GM18508 (cell line): ENCODE measurements at regions not wholly inside any gene's neighbourhood (a gene's known extent, or its start where the extent isn't known, plus 50 kb on each side); places are given as distances from the start of the nearest gene placed in this dataset.

Source experiments
- ATAC-seq: cut with Tn5 transposase; IDR thresholded peaks from one replicate; pipeline ENCODE4 v1.9.1; 2021; ENCODE audit warnings: moderate number of reproducible peaks; ENCODE audit not compliant: insufficient read depth, unreplicated experiment

DNA sequence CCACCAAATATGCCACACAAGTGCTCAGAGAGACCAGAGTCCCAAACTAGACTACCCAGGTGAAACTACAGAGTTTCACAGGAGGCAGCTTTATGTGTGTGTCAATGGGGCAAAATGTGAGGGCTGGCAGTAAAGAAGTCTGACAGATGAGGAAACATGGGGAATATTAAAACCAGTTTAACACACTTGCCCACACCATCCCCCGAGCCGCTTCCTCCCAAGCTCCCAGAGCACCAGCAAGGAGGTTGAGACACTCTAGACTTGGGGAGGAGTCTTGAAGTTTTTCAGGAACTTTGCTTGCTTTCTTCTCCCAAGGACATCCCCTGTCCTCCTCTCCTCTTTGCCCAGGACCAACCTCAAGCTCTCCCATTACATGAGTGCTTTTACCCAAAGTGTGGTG, 94.7 kb upstream of the SPRY1 start:
- no peak for ATAC-seq

DNA sequence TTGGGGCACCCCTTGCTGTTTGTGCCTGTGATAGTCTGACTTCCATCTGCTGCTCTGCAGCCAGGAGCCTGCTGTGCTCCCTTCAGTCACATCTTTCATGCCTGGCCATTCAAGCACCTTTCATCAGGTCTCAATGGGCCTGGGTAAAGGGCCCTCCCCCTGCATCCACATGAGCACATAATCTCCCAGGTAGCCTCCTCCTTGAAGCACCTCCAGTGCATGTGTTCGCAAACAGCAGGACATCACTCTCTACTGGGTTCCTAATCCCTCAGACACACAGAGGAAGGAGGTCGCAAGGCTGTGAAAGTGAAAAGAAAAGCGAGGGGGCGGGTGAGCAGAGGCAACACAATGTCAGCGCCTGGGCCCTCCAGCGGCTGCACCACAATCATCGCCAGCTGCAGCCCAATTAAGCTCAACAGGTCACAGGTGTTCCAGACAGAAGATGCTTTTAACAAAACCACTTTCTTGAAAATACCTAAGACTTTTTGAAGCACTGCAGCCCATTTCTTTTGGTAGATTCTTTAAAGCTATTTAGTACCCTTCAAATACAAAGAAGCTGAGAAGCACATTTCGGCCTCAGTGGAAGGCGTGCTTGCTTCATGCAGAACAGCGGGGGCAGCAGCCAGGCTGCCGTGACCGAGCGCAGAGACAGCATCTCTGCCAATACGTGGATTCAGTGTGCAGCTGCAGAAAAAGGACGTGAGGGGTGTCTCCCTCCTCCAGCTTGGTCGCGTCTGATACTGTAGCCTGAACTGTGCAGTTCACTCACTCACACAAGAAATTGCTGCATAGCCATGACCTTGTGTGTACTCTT, 92.2 kb upstream of the SPRY1 start:
- ATAC-seq = no peak

DNA sequence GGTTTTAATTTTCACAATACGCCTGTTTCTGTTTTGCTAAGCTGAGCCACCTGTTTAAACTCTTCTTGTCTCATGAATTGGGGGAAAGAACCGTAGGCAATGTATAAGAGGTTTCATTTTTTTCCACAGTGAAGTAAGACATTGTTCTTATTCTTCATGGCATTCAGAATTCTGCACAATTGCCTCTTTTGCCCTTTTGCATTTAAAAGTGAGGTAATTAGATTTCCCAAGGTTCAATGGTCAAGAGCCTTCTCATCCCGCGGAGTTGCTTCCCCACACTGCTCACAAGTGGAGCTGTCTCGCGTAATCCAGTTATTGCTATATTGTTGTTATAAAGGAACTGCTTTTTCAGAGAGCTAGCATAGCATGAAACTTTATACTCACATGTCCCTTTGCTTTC, 90.9 kb upstream of the SPRY1 start:
- ATAC-seq = no peak

DNA sequence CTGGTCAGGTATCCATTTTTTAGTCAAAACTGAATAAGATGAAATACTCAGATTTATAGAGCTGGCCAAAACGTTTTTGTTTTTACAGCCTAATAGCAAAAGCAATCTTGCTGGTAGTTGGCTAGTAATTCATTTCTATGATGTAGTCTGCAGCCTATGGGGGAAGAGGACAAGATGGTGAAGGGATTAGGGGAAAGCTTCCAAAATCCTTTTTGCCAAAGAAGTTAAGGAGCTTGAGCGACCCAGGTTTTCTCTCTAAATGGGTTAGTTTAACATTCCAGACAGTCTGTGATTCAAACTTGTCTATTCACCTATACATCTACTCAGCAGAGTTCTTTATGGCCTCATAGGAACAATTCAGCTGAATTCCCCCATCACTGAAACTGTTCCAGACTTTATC, 89.8 kb upstream of the SPRY1 start:
- ATAC-seq = no peak

DNA sequence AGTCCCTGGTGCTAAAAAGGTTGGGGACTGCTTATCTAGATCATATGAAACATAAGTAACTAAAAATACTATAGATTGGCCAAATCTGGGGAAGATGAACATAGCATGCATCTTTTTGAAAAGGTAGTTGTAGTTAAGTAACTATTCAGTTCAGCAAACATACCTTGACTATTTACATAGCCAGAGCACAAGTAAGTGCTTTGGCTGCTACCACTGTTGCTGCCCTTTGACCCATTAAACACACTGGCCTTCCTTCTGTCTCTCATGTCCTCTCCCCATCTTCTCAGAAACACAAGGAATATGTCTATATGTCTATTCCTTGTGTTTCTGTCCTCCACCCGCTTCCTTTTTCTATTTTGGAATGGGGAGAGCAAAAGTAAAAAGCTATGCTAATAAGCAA, 87.9 kb upstream of the SPRY1 start:
- ATAC-seq = no peak

DNA sequence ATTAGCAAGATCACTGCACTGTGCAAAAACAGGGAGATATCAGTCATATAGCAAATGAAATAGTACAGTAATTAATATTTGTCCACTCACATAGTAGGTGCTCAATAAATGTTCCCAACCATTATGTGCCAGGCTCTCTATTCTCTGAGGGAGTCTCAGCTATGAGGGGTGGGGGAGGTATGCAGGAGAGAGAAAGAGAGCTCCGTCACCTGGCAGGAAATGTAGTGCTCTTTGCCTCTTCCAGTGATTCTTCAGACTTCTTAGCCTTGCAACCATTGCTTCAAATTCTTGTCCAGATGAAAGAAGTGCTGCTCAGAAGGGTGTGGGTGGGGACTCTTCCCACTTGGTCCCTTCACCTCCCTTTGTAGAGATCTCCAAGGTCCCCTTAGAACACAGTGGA, 84.5 kb upstream of the SPRY1 start:
- ATAC-seq = no peak

DNA sequence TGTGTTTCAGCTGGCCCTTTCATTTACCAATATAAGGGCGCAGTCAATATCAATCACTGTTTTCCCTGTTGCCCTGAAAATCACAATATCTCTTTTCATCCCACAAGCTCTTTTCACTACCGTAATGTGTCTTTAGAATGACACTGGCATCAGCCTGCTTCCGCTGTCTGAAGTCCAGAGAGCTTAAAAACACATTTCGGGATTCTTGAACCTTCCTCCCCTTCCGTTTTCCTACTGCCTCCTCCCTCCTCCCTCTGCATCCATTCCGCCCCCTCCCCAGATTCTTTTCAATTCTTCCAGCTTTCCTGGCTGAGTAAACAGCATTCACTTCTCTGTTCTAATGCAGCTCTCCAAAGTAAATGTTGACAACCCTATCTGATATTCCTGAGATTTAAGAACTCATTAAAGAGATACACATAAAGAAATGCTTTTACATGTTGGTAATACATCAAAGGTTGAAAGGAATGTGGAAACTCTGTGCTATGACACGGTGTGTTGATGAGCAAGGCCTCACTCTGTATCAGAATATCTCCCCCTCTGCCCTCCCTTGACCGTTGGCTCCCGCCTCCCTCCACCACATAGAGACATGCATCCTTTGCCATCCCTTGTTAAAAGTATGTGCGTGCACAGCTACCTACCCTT, 83.5 kb upstream of the SPRY1 start:
- ATAC-seq = no peak

DNA sequence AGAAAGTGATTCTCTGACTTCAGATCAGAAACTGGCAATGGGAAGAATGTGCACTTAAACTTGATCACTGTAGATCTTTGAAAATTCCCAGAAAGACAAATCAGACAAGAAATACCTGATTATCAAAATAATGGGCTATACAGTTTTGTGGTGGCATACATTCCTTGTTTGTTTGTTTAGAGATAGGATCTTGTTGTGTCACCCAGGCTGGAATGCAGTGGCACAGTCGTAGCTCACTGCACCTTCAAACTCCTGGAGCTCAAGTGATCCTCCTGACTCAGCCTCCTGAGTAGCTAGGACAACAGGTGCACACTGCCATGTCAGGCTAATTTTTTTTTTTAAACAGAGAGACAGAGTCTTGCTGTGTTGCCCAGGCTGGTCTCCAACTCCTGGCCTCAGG, 81.0 kb upstream of the SPRY1 start:
- ATAC-seq = no peak

DNA sequence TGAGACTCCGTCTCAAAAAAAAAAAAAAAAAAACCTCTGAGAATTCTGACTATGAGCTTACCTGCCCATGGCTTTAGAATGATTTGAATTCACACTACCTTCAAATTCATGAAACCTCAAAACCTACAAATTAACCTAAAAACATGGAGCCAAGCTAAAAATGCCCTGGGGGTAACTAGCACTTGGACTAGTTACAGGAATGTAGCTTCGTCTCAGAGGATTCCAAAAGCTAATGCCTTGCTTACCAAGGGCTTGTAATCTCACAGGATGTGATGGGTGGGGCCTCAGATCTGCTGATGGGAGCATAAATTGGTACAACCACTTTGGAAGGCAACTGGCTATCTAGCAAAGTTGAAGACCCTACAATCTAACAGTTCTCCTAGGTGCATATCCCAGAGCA, 79.4 kb upstream of the SPRY1 start:
- ATAC-seq = no peak

DNA sequence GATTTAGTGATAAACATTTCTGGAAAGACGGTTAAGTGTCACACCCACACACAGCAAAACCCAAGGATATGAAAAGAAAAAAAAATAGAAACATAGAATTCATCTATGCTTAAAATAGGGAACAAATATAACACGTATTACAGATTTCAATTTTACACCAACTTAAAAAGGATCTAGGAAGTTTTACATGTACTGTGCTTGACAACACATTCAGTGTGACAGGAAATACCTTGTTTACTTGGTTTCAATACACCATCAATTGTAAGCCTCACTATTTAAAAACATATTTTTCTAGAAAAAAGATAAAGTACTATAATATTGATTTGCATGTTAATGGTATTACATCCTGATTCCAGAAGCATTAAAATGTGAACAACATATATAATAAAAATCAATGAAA, 77.0 kb upstream of the SPRY1 start:
- ATAC-seq = no peak

DNA sequence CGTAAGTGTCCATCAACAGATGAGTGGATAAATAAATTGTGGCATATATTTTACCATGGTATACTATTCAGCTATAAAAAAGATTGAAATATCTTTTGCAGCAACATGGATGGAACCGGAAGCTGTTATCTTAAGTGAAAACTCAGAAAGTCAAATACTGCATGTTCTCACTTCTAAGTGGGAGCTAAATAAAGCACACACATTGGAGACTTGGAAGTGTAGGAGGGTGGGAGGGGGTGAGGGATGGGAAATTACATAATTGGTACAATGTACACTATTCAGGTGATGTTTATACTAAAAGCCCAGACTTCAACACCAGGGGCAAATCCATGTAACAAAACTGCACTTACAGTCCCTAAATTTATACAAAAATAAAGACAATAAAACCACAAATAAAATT, 72.6 kb upstream of the SPRY1 start:
- no peak for ATAC-seq

DNA sequence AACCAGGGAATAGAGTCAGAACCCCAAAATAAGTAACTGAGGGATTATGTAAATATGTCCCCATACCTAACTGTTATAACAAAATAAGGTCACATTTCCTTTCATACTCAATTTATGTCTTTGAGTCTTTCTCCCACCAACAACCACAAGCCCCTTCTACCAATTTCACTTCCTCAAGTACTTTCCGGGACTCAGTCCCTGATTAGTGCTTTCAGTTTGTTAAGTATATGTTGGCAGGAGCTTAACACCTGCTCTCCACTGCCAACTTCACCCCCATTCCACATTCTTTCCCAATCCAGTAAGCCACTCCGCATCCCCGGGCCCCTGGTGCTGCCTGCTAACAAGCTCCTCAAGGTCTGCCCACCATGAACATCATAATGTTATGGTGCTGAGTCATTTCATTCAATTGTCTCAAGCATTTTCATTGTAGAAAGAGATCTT, 71.3 kb upstream of the SPRY1 start:
- peak; percentile 97 for ATAC-seq

DNA sequence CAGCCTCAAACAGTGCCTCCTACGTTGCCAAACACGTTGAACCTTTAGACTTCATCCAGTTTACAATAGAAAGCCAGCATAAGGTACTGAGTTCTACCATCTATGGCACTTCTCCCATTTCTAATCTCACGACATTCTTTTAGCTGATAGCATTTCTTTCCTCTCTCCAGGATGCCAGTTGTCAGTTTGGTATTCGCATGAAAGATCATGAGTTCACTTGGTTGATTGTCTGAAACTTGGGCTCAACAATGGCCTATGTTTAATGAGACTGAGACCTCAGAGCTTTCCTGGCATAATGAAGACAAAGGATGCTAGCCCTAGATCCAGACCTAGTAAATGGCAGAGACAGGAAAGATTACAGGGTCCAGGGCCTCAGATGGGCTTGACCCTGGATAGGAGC, 69.2 kb upstream of the SPRY1 start:
- no peak for ATAC-seq

DNA sequence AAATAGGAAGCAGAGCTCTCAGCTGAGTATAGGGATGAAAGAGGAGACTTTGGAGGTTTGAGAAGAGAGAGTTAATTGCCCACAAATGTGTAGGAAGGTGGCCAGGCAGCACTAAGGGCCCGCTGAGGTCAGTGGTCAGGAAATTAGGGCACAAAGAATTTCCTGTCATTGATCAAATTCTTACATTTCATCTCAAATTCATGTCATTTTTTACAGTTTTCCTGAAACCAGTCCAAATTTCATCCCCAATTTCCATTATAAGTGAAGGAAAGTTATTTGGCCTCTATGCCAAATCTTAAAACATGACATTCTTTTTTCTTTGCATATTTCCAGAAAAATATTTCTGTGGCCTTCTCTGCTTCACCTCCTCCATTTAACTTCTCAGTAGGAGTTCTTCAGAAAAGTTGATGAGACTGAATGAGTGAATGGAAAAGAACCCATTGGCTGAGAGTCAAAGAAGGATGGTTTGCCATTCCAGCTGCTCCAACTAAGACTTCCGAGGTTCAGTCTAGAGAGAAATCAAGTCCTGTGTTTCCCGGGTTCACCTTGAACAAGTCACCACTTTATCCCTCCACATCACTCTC, 68.7 kb upstream of the SPRY1 start:
- ATAC-seq = no peak

DNA sequence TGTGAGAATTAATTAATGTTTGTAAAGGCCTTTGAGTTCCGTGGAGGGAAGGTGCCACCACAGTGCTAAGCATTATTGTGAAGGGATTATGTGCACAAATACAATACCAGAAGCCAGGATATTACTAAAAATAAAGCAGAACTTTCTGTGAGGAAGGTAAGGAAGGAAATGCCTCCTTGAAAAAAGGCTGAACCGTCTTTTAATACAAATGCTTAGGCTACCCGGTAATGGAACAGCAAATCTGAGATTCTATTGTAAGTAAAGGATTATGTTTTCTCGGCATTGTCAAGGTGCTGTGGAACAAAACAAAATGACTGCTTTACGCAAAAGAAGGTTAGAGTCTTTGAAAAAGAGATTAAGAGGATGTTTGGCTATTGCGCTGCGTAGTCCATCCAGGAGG, 57.9 kb upstream of the SPRY1 start:
- no peak for ATAC-seq

DNA sequence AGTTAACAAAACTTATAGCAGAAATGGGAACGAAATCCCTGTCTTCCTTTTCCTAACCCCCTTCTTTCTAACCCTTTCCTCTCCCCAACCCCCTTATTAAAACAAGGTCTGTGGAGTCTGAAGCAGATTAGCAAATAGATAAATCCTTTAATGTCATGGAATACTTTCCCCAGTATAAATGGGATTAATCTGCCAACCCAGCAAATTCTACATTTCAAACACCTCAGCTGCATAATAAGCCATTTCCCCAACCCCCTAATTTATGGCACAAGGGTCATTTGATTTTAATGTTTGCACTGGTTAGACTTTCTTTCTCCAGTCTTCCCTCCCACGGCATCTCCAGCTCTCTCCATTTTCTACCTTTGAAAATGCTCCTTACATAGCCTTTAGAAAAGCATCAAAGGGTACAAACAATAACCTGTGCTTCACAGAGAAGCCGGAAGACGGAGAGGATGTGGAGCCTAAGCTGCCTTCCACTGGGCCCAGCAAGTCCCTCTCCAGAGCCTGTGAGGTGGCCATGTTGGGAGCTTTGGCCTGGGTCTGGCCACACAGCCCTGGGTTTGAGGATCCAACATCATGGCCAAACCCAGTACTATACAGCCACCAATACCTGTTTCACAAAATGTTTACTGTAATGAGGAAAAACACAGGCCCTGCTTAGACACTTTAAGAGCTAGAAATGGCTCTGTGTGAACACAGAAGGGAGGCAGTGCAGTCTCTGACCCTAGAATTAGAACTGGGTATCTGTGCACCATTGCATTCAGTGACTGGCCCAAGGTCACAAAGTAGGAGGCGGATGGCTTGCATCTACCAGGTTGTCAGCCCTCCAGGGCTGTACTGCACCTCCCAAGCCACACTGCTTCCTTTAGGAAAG, 56.9 kb upstream of the SPRY1 start:
- ATAC-seq = no peak

DNA sequence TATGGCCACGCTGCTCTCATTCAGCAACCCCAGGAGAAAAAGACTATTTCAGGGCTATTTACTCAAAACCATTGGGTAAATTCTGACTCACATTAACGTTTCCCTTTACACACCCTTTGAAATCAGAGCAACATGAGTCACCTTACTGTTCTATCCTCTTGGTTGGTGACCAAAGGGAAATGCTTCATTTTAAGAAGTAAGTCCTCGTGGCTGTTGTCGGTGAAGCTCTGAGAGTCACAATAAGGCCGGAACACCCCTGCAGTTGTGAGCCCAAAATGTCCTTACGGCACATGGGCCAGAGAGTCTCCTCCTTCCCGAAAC, 56.3 kb upstream of the SPRY1 start:
- no peak for ATAC-seq

DNA sequence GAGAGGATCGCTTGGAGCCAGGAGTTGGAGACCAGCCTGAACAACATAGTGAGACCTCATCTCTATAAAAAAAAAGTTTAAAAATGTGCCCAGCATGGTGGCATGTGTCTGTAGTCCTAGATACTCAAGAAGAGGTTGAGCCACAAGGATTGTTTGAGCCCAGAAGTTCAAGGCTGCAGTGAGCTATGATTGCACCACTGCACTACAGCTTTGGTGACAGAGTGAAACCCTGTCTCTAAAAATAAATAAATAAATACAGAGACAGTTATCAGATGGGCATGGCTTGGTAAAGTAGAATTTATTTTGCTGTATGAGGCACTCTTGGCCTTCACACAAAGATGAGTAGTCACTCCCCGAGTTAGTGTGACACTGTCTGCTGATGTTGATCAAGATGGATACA, 54.1 kb upstream of the SPRY1 start:
- no peak for ATAC-seq

DNA sequence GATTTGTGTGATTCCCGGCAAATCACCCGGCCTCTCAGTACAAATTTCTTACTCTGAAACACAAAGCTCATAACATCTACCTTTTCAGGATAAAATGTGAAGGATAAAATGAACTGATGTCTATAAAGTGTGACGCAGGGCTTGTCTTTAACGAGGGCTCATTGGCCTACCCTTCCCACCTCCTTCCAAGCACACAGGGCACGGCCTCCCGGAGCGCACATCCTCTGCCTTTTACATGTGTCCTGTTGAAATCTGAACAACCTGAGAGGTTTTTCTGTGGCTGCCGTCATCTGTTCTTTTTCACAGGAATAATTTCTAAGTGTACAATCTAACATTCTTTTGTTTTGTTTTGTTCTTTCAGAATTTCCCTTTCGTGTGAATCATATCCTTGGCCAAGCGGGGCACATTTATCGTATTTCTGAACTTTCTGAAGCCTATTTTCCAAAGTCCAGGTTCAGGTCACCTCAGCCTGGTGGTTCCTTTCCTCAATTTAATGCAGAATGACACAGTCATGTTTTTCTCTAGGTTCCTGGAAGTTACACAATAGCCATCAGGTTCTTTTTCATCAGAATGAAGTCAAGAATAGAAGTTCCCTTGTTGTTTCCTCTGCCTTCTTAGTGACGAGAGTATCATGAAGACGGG, 53.1 kb upstream of the SPRY1 start:
- ATAC-seq = no peak

DNA sequence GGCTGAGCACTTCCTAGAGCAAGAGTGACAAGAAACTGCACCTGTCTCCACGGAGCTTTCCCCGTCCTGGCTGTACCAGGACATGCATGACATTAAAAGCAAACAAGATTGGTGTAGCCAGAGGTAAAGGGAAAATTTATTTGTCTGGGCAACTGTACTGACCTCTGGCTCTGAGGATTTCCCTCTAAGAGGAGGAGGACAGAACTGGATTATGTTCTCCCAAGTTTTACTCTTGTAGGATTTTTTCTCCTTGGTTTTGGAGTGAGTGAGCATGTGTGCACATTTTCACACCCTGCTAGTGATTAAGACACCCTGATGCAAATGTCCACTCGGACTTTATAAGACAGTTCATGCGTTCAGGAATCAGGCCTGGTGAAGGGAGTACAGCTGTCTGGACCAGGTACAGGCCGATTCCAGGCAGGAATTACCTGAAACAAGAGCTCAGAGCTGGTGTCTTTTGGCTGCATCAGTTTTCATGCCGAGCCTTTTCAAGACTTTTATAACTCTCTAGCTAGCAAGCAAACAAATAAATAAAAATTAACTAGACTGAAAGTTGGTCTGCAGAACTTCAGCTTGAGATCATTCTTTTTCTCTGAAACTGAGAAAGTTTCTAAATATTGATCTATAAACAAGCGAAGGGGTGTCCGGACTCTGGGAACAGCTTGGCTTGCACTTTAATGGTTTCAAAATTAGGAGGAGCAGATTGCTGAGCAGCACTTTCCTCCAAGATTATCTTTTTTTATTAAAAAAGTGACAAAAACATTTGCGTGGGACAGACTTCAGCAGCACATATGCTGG, 51.3 kb upstream of the SPRY1 start:
- ATAC-seq = no peak
